ENCODE measurements at regions not wholly inside any gene's neighbourhood (a gene's known extent, or its start where the extent isn't known, plus 50 kb on each side); places are given as distances from the start of the nearest gene placed in this dataset.

DNA sequence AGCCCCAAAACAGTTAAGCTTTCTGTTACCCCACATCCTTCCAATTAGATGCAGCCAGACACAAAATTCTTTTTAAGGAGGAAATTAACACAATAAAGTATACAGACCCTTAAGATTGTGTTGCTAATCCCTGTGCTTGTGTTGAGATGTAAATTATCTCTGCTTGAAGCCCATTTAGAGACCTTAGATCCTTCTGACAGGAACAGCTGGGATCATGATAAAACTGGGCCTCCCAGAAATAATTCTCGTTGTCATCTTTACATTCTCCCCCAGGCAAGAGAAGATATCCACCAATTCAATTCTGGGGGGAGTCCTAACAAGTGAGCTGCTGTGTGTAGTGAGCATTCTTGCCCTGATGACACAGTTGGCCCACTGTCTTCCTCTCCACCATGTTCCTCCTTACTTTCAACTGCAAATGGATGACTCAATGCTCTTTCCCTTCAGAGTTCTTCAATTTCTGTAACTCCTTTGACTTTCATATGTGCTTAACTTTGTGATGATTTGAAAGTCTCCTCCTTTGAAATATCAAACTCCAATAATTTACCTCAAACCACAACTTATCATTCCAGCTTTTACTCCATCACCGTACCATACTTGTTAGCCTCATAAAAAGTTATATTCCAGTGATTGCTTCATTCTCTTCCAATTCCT is 186.6 kb downstream of the RAP2B start:
- TF ChIP-seq, protein P1, sequence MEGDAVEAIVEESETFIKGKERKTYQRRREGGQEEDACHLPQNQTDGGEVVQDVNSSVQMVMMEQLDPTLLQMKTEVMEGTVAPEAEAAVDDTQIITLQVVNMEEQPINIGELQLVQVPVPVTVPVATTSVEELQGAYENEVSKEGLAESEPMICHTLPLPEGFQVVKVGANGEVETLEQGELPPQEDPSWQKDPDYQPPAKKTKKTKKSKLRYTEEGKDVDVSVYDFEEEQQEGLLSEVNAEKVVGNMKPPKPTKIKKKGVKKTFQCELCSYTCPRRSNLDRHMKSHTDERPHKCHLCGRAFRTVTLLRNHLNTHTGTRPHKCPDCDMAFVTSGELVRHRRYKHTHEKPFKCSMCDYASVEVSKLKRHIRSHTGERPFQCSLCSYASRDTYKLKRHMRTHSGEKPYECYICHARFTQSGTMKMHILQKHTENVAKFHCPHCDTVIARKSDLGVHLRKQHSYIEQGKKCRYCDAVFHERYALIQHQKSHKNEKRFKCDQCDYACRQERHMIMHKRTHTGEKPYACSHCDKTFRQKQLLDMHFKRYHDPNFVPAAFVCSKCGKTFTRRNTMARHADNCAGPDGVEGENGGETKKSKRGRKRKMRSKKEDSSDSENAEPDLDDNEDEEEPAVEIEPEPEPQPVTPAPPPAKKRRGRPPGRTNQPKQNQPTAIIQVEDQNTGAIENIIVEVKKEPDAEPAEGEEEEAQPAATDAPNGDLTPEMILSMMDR (IDR thresholded peaks at IDR 0.05): no peak
- no peak for TF ChIP-seq POLR2A (IDR thresholded peaks at IDR 0.05)

All from adrenal gland (tissue), 5 donors.